Endodermal cell (in vitro differentiated cells): ENCODE measurements at regions not wholly inside any gene's neighbourhood (a gene's known extent, or its start where the extent isn't known, plus 50 kb on each side); places are given as distances from the start of the nearest gene placed in this dataset.

Source experiments
- DNase-seq: peaks from one replicate; pipeline ENCODE4 v3.0.0-alpha.2; 2017
- H3K27ac ChIP-seq: 2 replicates; pipeline ENCODE4 v1.5.1; 2013; ENCODE audit warnings: mild to moderate bottlenecking, low read depth, low read length, moderate library complexity
- H3K27me3 ChIP-seq: 2 replicates; pipeline ENCODE4 v1.6.1; 2013; ENCODE audit warnings: mild to moderate bottlenecking, low read length, moderate library complexity; ENCODE audit not compliant: insufficient read depth, control insufficient read depth, poor library complexity, severe bottlenecking
- H3K36me3 ChIP-seq: 2 replicates; pipeline ENCODE4 v1.7.0; 2013; ENCODE audit warnings: mild to moderate bottlenecking, low read length, moderate library complexity; ENCODE audit not compliant: control insufficient read depth, insufficient read depth
- H3K4me1 ChIP-seq: one replicate; pipeline ENCODE4 v1.7.0; 2013; ENCODE audit warnings: low read length; ENCODE audit not compliant: control insufficient read depth, insufficient read depth
- H3K4me3 ChIP-seq: 2 replicates; pipeline ENCODE4 v1.5.1; 2013; ENCODE audit warnings: mild to moderate bottlenecking, low read length, moderate library complexity
- H3K9ac ChIP-seq: 2 replicates; pipeline ENCODE4 v1.6.1; 2013; ENCODE audit warnings: mild to moderate bottlenecking, low read length, moderate library complexity; ENCODE audit not compliant: poor library complexity, severe bottlenecking; ENCODE audit errors: extremely low read depth
- H3K9me3 ChIP-seq: 2 replicates; pipeline ENCODE4 v1.6.1; 2013; ENCODE audit warnings: mild to moderate bottlenecking, low read length, moderate library complexity; ENCODE audit not compliant: control insufficient read depth
- H3K27ac Mint-ChIP-seq: 2 replicates; pipeline ENCODE4 v1.8.0; 2020; ENCODE audit warnings: mixed read lengths
- H3K27me3 Mint-ChIP-seq: 2 replicates; pipeline ENCODE4 v1.8.0; 2021; ENCODE audit warnings: mild to moderate bottlenecking, mixed read lengths; ENCODE audit not compliant: insufficient read depth
- H3K36me3 Mint-ChIP-seq: 2 replicates; pipeline ENCODE4 v1.8.0; 2020; ENCODE audit warnings: low read depth, mixed read lengths
- H3K4me1 Mint-ChIP-seq: 2 replicates; pipeline ENCODE4 v1.8.0; 2020; ENCODE audit warnings: mixed read lengths
- H3K4me3 Mint-ChIP-seq: 2 replicates; pipeline ENCODE4 v1.8.0; 2020; ENCODE audit warnings: mild to moderate bottlenecking, moderate library complexity, mixed read lengths
- H3K9me3 Mint-ChIP-seq: 2 replicates; pipeline ENCODE4 v1.8.0; 2020; ENCODE audit warnings: mild to moderate bottlenecking, mixed read lengths
- CTCF ChIP-seq: fragments of 200-600 bp; sonication (generic); conservative IDR thresholded peaks from 2 replicates; pipeline ENCODE4 v1.5.0; 2021; ENCODE audit warnings: antibody characterized with exemption, mild to moderate bottlenecking
- WGBS, 2 experiments: methylation state at CpG; one replicate each; pipeline versions ENCODE4 v1.1.5 to v1.1.7; 2013; ENCODE audit warnings: missing lambda C conversion rate in 2 of 2, mixed read lengths in 1 of 2; ENCODE audit not compliant: insufficient coverage in 1 of 2, insufficient read length in 1 of 2; 5-methylcytosine and 5-hydroxymethylcytosine counted together

GRCh38 chr5:135133181-135133580, 99.2 kb upstream of the PITX1 start:
- H3K9me3 ChIP-seq: no peaks in the 10 kb centered on the region
- WGBS, 2 experiments: 94 to 96% methylated on average over 7 to 9 of the region's 9 CpGs
- H3K9ac ChIP-seq: no peak overlapping the region
- no peak overlapping the region for H3K4me3 ChIP-seq
- no peak overlapping the region for H3K27ac ChIP-seq
- TF ChIP-seq CTCF: no peak
- H3K36me3 ChIP-seq: no peaks in the 10 kb centered on the region
- no peaks in the 10 kb centered on the region for H3K27me3 ChIP-seq
- Mint-ChIP-seq H3K9me3 (no peaks in the 10 kb centered on the region), H3K4me3 (no peak overlapping the region), H3K27me3 (no peaks in the 10 kb centered on the region), H3K4me1 (peaks cover 28% of the 10 kb centered on the region), H3K27ac (no peak overlapping the region), H3K36me3 (no peaks in the 10 kb centered on the region)
- no peak for DNase-seq
- H3K4me1 ChIP-seq: peaks cover 11% of the 10 kb centered on the region

GRCh38 chr5:135131801-135132680, 98.0 kb upstream of the PITX1 start:
- Histone ChIP-seq H3K4me3 (no peak overlapping the region), H3K27ac (no peak overlapping the region), H3K9ac (no peak overlapping the region), H3K36me3 (no peaks in the 10 kb centered on the region), H3K27me3 (no peaks in the 10 kb centered on the region), H3K4me1 (peaks cover 3% of the 10 kb centered on the region), H3K9me3 (no peaks in the 10 kb centered on the region)
- no peak for TF ChIP-seq CTCF
- H3K4me1 Mint-ChIP-seq: peaks cover 19% of the 10 kb centered on the region
- 85 to 89% methylated on average over 6 to 12 of the region's 12 CpGs for WGBS, 2 experiments
- H3K4me3 Mint-ChIP-seq: no peak overlapping the region
- DNase-seq: no peak
- peak overlapping the region; percentile 65 for H3K27ac Mint-ChIP-seq
- no peaks in the 10 kb centered on the region for H3K36me3 Mint-ChIP-seq
- no peaks in the 10 kb centered on the region for H3K27me3 Mint-ChIP-seq
- H3K9me3 Mint-ChIP-seq: no peaks in the 10 kb centered on the region

GRCh38 chr5:135130261-135131215, 96.5 kb upstream of the PITX1 start:
- no peak overlapping the region for H3K27ac Mint-ChIP-seq
- 90 to 96% methylated on average over 2 to 7 of the region's 7 CpGs for WGBS, 2 experiments
- no peaks in the 10 kb centered on the region for H3K27me3 ChIP-seq
- H3K27me3 Mint-ChIP-seq: no peaks in the 10 kb centered on the region
- H3K9ac ChIP-seq: no peak overlapping the region
- DNase-seq: no peak
- no peaks in the 10 kb centered on the region for H3K9me3 Mint-ChIP-seq
- no peak for TF ChIP-seq CTCF
- no peak overlapping the region for H3K4me3 ChIP-seq
- no peak overlapping the region for H3K4me3 Mint-ChIP-seq
- peaks cover 3% of the 10 kb centered on the region for H3K4me1 ChIP-seq
- H3K36me3 Mint-ChIP-seq: no peaks in the 10 kb centered on the region
- no peak overlapping the region for H3K27ac ChIP-seq
- H3K9me3 ChIP-seq: no peaks in the 10 kb centered on the region
- H3K36me3 ChIP-seq: no peaks in the 10 kb centered on the region
- peaks cover 10% of the 10 kb centered on the region for H3K4me1 Mint-ChIP-seq
